ENCODE measurements at regions not wholly inside any gene's neighbourhood (a gene's known extent, or its start where the extent isn't known, plus 50 kb on each side); places are given as distances from the start of the nearest gene placed in this dataset.

GRCh38 chr13:62931853-62932252, 1516.2 kb upstream of the PCDH20 start:
- H3K27ac ChIP-seq (ENCODE audit: insufficient read depth, low read depth, low read length) = no peak overlapping the region
- no peaks in the 10 kb centered on the region for H3K9me3 ChIP-seq (replicated peaks; ENCODE audit: control insufficient read depth, insufficient read depth, low read length)
- no TSS peak for BruUV-seq (replicated peaks)
- no peaks in the 10 kb centered on the region for H3K79me2 ChIP-seq (ENCODE audit: control insufficient read depth, insufficient read depth, low read length)
- no peak overlapping the region for H3K4me3 ChIP-seq (replicated peaks in 1 of 3; ENCODE audit: insufficient read depth in 1 of 3, low read depth in 1 of 3, low read length in 3 of 3)
- dilution Hi-C loops (cut with MboI; ENCODE audit: extremely low pct_ligation_motif_present, low sequenced_read_pairs) (no loop called here), intact Hi-C loops (cut with micrococcal nuclease) (no loop called here)
- no peaks in the 10 kb centered on the region for H3K4me1 ChIP-seq (ENCODE audit: control insufficient read depth, extremely low read depth, insufficient read depth, low read length)
- ChIA-PET POLR2A (no interaction called here), CTCF (no interaction called here)
- H2AFZ ChIP-seq (ENCODE audit: low read depth, low read length) = no peak overlapping the region
- TF ChIP-seq EZH2 (IDR thresholded peaks at IDR 0.05; ENCODE audit: borderline replicate concordance, low read depth, low read length, severe bottlenecking) (no peak), CTCF (IDR thresholded peaks at IDR 0.05; ENCODE audit: extremely low read depth in 1 of 2, insufficient read depth in 1 of 2, low read depth in 1 of 2, low read length in 2 of 2) (no peak), MYC (IDR thresholded peaks at IDR 0.05; ENCODE audit: low read depth, low read length) (no peak), POLR2A (IDR thresholded peaks at IDR 0.05; ENCODE audit: low read depth, low read length) (no peak), FOS (IDR thresholded peaks at IDR 0.05; ENCODE audit: borderline replicate concordance, insufficient read depth, low read length) (no peak)
- no peaks in the 10 kb centered on the region for H3K36me3 ChIP-seq (ENCODE audit: control insufficient read depth in 2 of 2, extremely low read depth in 1 of 2, insufficient read depth in 2 of 2, low read length in 2 of 2)
- no peaks in the 10 kb centered on the region for H3K27me3 ChIP-seq (ENCODE audit: control insufficient read depth in 2 of 2, insufficient read depth in 2 of 2, low read length in 2 of 2)
- FAIRE-seq (no peak), DNase-seq (ENCODE audit: low read depth, low spot score) (no peak)
- no peak overlapping the region for H3K9ac ChIP-seq (replicated peaks; ENCODE audit: extremely low read depth, insufficient read depth, low read length)
- no peak overlapping the region for H3K4me2 ChIP-seq (ENCODE audit: insufficient read depth, low read length)
- H3K9me1 ChIP-seq (replicated peaks; ENCODE audit: control insufficient read depth, extremely low read depth, insufficient read depth, low read length) = no peaks in the 10 kb centered on the region
- no peaks in the 10 kb centered on the region for H4K20me1 ChIP-seq (replicated peaks; ENCODE audit: control insufficient read depth, extremely low read depth, insufficient read depth, low read length)

GRCh38 chr13:62924395-62924794, 1508.7 kb upstream of the PCDH20 start:
- Histone ChIP-seq H4K20me1 (replicated peaks; ENCODE audit: control insufficient read depth, extremely low read depth, insufficient read depth, low read length) (no peaks in the 10 kb centered on the region), H3K9ac (replicated peaks; ENCODE audit: extremely low read depth, insufficient read depth, low read length) (no peak overlapping the region), H3K9me1 (replicated peaks; ENCODE audit: control insufficient read depth, extremely low read depth, insufficient read depth, low read length) (no peaks in the 10 kb centered on the region), H3K36me3 (ENCODE audit: control insufficient read depth in 2 of 2, extremely low read depth in 1 of 2, insufficient read depth in 2 of 2, low read length in 2 of 2) (no peaks in the 10 kb centered on the region), H3K27ac (ENCODE audit: insufficient read depth, low read depth, low read length) (no peak overlapping the region), H3K4me3 (replicated peaks in 1 of 3; ENCODE audit: insufficient read depth in 1 of 3, low read depth in 1 of 3, low read length in 3 of 3) (no peak overlapping the region), H3K27me3 (ENCODE audit: control insufficient read depth in 2 of 2, insufficient read depth in 2 of 2, low read length in 2 of 2) (no peaks in the 10 kb centered on the region), H3K4me2 (ENCODE audit: insufficient read depth, low read length) (no peak overlapping the region), H2AFZ (ENCODE audit: low read depth, low read length) (no peak overlapping the region), H3K4me1 (ENCODE audit: control insufficient read depth, extremely low read depth, insufficient read depth, low read length) (no peaks in the 10 kb centered on the region), H3K9me3 (replicated peaks; ENCODE audit: control insufficient read depth, insufficient read depth, low read length) (no peaks in the 10 kb centered on the region), H3K79me2 (ENCODE audit: control insufficient read depth, insufficient read depth, low read length) (no peaks in the 10 kb centered on the region)
- CTCF ChIA-PET = no interaction called here
- DNase-seq (ENCODE audit: low read depth, low spot score) (no peak), FAIRE-seq (no peak)
- BruUV-seq (replicated peaks) = no TSS peak
- dilution Hi-C loops (cut with MboI; ENCODE audit: extremely low pct_ligation_motif_present, low sequenced_read_pairs) (no loop called here), intact Hi-C loops (cut with micrococcal nuclease) (no loop called here)
- TF ChIP-seq JUN (IDR thresholded peaks at IDR 0.05; ENCODE audit: borderline replicate concordance, insufficient read depth, insufficient read length, low read depth) = no peak
- TF ChIP-seq EZH2 (IDR thresholded peaks at IDR 0.05; ENCODE audit: borderline replicate concordance, low read depth, low read length, severe bottlenecking) = no peak
- no peak for TF ChIP-seq FOS (IDR thresholded peaks at IDR 0.05; ENCODE audit: borderline replicate concordance, insufficient read depth, low read length)
- TF ChIP-seq POLR2A (IDR thresholded peaks at IDR 0.05; ENCODE audit: low read depth, low read length) = no peak
- TF ChIP-seq MYC (IDR thresholded peaks at IDR 0.05; ENCODE audit: low read depth, low read length) = no peak
- no peak for TF ChIP-seq CTCF (IDR thresholded peaks at IDR 0.05; ENCODE audit: extremely low read depth in 1 of 2, insufficient read depth in 1 of 2, low read depth in 1 of 2, low read length in 2 of 2)
- POLR2A ChIA-PET = no interaction called here

All from endothelial cell of umbilical vein (primary cell).